Peyer's patch (tissue), 4 donors: ENCODE measurements at regions not wholly inside any gene's neighbourhood (a gene's known extent, or its start where the extent isn't known, plus 50 kb on each side); places are given as distances from the start of the nearest gene placed in this dataset.
"Not testable (repeated sequence)": the region's sequence is repeated elsewhere in the genome, so short reads cannot be mapped to it uniquely, and the experiment has no call there.

ENCODE experiments used
- CTCF ChIP-seq, 6 experiments: fragments of 450-650 bp in 4 of 6; fragments of 200-600 bp in 2 of 6; sonication (generic) in 1 of 6; IDR thresholded peaks; one replicate each; pipeline ENCODE4 v1.5.1; 2017 to 2019; ENCODE audit warnings: antibody characterized with exemption in 6 of 6, mild to moderate bottlenecking in 3 of 6, moderate library complexity in 1 of 6
- POLR2A ChIP-seq, 2 donors: fragments of 450-650 bp; IDR thresholded peaks; one replicate each; pipeline ENCODE4 v1.5.1; 2017; ENCODE audit warnings: antibody characterized with exemption in 2 of 2, mild to moderate bottlenecking in 2 of 2, moderate library complexity in 2 of 2

GRCh38 chr19:30944276-30944932 is 404.8 kb downstream of the TSHZ3 start:
- TF ChIP-seq CTCF, POLR2A (IDR thresholded peaks at IDR 0.05): not testable (repeated sequence)
